Esophagus squamous epithelium (tissue), 5 donors: ENCODE measurements at regions not wholly inside any gene's neighbourhood (a gene's known extent, or its start where the extent isn't known, plus 50 kb on each side); places are given as distances from the start of the nearest gene placed in this dataset.
A peak's percentile ranks its signal among the peaks of the same experiment; 100 is the strongest.

ENCODE experiments used
- DNase-seq: peaks from one replicate; lab custom pipeline; 2025; lab: John Stamatoyannopoulos, UW
- H3K27ac ChIP-seq, 4 donors: fragments of 200-600 bp; sonication (generic); one replicate each; pipeline ENCODE4 v1.5.1; 2016 to 2019; ENCODE audit warnings: mild to moderate bottlenecking in 1 of 4
- H3K27me3 ChIP-seq, 4 donors: fragments of 200-600 bp; sonication (generic); 1 replicate in 3 of 4; 2 replicates in 1 of 4; pipeline versions ENCODE4 v1.5.1 to v1.6.0; 2017 to 2021; ENCODE audit warnings: antibody characterized with exemption in 1 of 4
- H3K36me3 ChIP-seq, 3 donors: fragments of 200-600 bp; sonication (generic); one replicate each; pipeline ENCODE4 v1.5.1; 2016 to 2019
- H3K4me1 ChIP-seq, 3 donors: fragments of 200-600 bp; sonication (generic); one replicate each; pipeline ENCODE4 v1.5.1; 2017 to 2019
- H3K4me3 ChIP-seq, 4 donors: fragments of 200-600 bp; sonication (generic); 1 replicate in 3 of 4; 2 replicates in 1 of 4; pipeline ENCODE4 v1.5.1; 2016 to 2019; ENCODE audit warnings: mild to moderate bottlenecking in 2 of 4, moderate library complexity in 1 of 4
- H3K9me3 ChIP-seq, 3 donors: fragments of 200-600 bp; sonication (generic); one replicate each; pipeline ENCODE4 v1.5.1; 2016 to 2019
- POLR2A ChIP-seq, 4 donors: fragments of 450-650 bp; IDR thresholded peaks; one replicate each; pipeline ENCODE4 v1.6.1; 2017; ENCODE audit warnings: antibody characterized with exemption in 4 of 4, mild to moderate bottlenecking in 4 of 4, moderate library complexity in 3 of 4
- WGBS, 2 donors: methylation state at CpG; one replicate each; pipeline ENCODE4 v1.1.5; 2018; 5-methylcytosine and 5-hydroxymethylcytosine counted together
- intact Hi-C: fragments of 100-400 bp; cut with DNase I; formaldehyde crosslinking; loops from one replicate; pipeline ENCODE4 v1.15.0; 2022
- TF ChIP-seq, protein P1 (sequence below), 6 experiments: fragments of 450-650 bp in 4 of 6; fragments of 200-600 bp in 2 of 6; sonication (generic) in 2 of 6; IDR thresholded peaks; one replicate each; pipeline ENCODE4 v1.5.1; 2016 to 2019; ENCODE audit warnings: antibody characterized with exemption in 6 of 6, mild to moderate bottlenecking in 4 of 6, moderate library complexity in 4 of 6
- donor health status: DM: yes; HTN: yes; CAD: no.

DNA sequence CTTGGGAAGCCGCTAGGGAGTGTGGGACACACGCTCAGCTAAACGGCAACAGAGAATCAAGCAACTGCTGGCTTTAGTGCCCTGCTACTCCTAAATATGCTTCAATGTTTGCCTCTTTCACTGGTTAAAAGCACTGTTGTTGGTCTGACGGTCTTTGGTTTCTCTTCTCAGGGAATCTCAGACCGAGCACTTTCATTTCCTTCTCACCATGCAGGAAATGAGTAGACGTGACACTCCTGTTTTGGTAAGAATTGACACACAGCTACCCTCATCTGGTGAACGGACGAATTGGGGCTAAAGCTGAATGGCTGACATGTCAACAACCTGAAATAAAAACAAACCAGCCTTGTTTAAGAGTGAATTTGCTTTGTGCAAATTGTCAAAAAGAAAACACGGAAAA, 57.5 kb upstream of the PIWIL1 start:
- Histone ChIP-seq H3K4me3 (peak overlapping the region in 2 of 4 donors; percentile 21 to 45), H3K36me3 (no peaks in the 10 kb centered on the region), H3K4me1 (peaks cover 0 to 10% (median 0%) of the 10 kb centered on the region in 3 donors), H3K27ac (peak overlapping the region in 1 of 4 donors; percentile 36), H3K9me3 (peaks cover 0 to 6% (median 0%) of the 10 kb centered on the region in 3 donors), H3K27me3 (no peaks in the 10 kb centered on the region)
- DNase-seq = no peak
- no peak for TF ChIP-seq POLR2A (IDR thresholded peaks at IDR 0.05)
- TF ChIP-seq, protein P1, sequence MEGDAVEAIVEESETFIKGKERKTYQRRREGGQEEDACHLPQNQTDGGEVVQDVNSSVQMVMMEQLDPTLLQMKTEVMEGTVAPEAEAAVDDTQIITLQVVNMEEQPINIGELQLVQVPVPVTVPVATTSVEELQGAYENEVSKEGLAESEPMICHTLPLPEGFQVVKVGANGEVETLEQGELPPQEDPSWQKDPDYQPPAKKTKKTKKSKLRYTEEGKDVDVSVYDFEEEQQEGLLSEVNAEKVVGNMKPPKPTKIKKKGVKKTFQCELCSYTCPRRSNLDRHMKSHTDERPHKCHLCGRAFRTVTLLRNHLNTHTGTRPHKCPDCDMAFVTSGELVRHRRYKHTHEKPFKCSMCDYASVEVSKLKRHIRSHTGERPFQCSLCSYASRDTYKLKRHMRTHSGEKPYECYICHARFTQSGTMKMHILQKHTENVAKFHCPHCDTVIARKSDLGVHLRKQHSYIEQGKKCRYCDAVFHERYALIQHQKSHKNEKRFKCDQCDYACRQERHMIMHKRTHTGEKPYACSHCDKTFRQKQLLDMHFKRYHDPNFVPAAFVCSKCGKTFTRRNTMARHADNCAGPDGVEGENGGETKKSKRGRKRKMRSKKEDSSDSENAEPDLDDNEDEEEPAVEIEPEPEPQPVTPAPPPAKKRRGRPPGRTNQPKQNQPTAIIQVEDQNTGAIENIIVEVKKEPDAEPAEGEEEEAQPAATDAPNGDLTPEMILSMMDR (IDR thresholded peaks at IDR 0.05) = no peak
- 49 to 51% methylated on average over 9 of the region's 9 CpGs for WGBS, 2 donors
- intact Hi-C loops = no loop called here

DNA sequence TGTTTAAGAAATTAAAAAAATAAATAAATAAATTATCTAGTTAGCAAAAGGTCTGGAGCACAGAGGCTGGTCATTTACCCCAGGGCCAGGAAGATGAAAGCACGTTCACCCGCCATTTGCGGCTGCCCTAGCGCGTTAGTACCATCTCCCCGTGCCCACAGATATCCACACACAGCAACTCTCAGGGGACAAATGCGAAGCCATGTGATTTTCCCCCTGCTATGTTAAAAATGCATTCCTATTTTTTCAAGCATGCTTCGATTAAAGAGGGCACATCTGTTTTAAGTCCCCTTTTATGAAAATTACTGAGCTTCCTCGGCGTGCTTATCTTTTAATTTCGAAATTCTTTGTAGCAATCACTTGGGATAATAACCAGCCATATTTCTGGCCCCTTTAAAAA, 56.9 kb upstream of the PIWIL1 start:
- Histone ChIP-seq H3K4me3 (peak overlapping the region in 2 of 4 donors; percentile 16 to 46), H3K36me3 (no peaks in the 10 kb centered on the region), H3K27ac (no peak overlapping the region), H3K9me3 (peaks cover 0 to 6% (median 0%) of the 10 kb centered on the region in 3 donors), H3K4me1 (peaks cover 0 to 10% (median 0%) of the 10 kb centered on the region in 3 donors), H3K27me3 (no peaks in the 10 kb centered on the region)
- WGBS, 2 donors = 58 to 61% methylated on average over 11 of the region's 11 CpGs
- intact Hi-C loops = no loop called here
- no peak for DNase-seq
- TF ChIP-seq, protein P1 (IDR thresholded peaks at IDR 0.05) = no peak
- TF ChIP-seq POLR2A (IDR thresholded peaks at IDR 0.05) = no peak

DNA sequence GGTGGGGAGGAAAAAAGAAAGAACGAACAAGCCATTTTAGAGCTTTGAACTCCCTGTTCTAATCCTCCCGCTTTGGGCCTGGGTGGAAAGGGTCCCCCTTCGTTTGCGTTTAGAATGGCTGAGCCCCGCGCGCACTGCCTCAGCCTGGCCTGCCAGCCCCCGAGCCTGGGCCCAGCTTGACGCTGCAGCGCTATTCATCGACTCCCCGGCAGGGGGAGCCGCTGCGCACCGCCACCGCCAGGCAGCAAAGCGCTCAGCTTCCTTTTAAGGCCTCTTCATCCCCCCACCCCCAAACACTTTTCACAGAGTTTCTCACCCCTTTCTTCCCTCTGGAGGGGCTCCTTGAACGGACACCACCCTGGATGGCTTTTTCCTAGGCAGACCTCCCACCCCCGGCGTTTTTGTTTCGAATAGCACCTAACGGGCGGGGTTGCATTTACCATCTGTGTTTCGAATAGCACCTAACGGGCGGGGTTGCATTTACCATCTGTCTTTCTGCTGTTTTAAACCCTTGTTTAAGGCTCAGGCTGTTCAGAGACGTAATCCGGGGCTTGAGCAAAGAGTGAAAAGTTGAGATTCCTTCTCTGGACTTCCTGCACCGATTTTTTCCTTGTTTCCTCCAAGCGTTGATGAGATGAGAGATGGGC, 56.4 kb upstream of the PIWIL1 start:
- 27 to 35% methylated on average over 23 to 27 of the region's 30 CpGs for WGBS, 2 donors
- DNase-seq = no peak
- Histone ChIP-seq H3K4me1 (peaks cover 0 to 10% (median 0%) of the 10 kb centered on the region in 3 donors), H3K27me3 (peaks cover 0 to 2% (median 0%) of the 10 kb centered on the region in 4 donors), H3K9me3 (peaks cover 0 to 6% (median 0%) of the 10 kb centered on the region in 3 donors), H3K36me3 (no peaks in the 10 kb centered on the region), H3K4me3 (peak overlapping the region in 3 of 4 donors; percentile 6 to 46 (median 16)), H3K27ac (no peak overlapping the region)
- TF ChIP-seq, protein P1 (IDR thresholded peaks at IDR 0.05) = peak in 5 of 6 experiments; percentile 47 to 85 (median 69)
- TF ChIP-seq POLR2A (IDR thresholded peaks at IDR 0.05) = no peak
- intact Hi-C loops = no loop called here

DNA sequence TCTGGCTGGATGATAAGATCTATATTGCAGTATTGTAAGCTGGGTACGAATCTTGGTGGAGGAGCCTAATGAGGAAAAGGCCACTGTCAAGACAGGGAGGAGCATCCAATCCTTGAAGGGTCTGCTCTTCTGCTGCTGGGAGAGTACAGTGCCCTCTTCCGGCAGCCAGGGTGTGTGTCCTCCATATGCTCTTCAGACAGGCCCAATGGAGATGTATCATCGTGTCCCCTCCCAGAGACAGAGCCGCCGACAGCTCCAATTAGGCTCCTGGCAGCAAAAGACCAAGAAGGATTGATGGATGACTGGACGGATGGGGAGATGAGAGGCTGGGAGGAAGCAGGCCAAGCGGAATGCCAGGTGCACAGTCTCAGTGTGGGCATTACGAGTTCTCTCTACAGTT, 51.6 kb upstream of the PIWIL1 start:
- Histone ChIP-seq H3K36me3 (no peaks in the 10 kb centered on the region), H3K9me3 (peaks cover 0 to 6% (median 0%) of the 10 kb centered on the region in 3 donors), H3K4me3 (no peak overlapping the region), H3K27me3 (peaks cover 0 to 6% (median 0%) of the 10 kb centered on the region in 4 donors), H3K27ac (no peak overlapping the region), H3K4me1 (peaks cover 0 to 28% (median 0%) of the 10 kb centered on the region in 3 donors)
- intact Hi-C loops = no loop called here
- TF ChIP-seq POLR2A (IDR thresholded peaks at IDR 0.05) = no peak
- TF ChIP-seq, protein P1 (IDR thresholded peaks at IDR 0.05) = no peak
- 69 to 80% methylated on average over 4 of the region's 8 CpGs for WGBS, 2 donors
- DNase-seq = no peak

DNA sequence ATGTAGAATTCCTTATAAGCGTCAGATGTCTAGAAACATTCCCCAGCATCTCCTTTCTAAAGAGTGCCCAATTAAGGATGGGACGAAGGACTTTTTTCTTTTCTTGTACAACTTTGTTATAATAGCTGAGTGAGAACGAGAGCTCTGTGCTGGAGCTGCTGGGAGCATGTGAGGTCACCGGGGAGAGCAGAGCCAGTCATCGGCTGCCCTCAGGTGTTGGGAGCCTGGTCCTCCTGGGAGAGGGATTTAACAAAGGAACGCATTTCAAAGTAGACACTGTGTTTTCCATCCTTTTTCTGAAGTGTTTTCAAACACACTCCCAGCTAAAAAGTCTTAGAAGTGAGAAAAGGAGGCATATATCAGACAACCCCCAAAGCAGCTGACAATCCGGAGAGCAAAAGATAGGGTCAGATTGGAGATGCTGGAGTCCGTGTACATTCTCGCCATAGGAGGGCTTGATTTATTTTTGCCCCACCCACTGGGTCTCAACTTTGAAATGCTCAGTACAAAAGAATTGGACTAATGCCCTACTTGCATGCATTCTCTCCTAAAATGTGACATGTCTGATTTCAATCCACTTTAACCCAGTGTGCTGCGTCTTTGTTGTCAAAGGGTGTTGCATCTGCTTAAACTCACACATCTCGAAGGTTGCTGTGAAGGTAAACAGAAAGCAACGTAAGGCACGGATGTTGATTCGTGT, 50.8 kb upstream of the PIWIL1 start:
- TF ChIP-seq, protein P1 (IDR thresholded peaks at IDR 0.05) = no peak
- no peak for TF ChIP-seq POLR2A (IDR thresholded peaks at IDR 0.05)
- Histone ChIP-seq H3K4me1 (peaks cover 0 to 21% (median 0%) of the 10 kb centered on the region in 3 donors), H3K4me3 (no peak overlapping the region), H3K9me3 (peaks cover 0 to 6% (median 0%) of the 10 kb centered on the region in 3 donors), H3K36me3 (no peaks in the 10 kb centered on the region), H3K27me3 (peaks cover 0 to 6% (median 0%) of the 10 kb centered on the region in 4 donors), H3K27ac (no peak overlapping the region)
- DNase-seq = no peak
- 46 to 52% methylated on average over 13 to 14 of the region's 14 CpGs for WGBS, 2 donors
- intact Hi-C loops = no loop called here
